Inferior parietal cortex (tissue), 1 donor: ENCODE measurements at regions not wholly inside any gene's neighbourhood (a gene's known extent, or its start where the extent isn't known, plus 50 kb on each side); places are given as distances from the start of the nearest gene placed in this dataset.

Experiments used
- DNase-seq: peaks from one replicate; pipeline ENCODE4 v3.0.0-alpha.2; 2016; ENCODE audit errors: extremely low spot score

DNA sequence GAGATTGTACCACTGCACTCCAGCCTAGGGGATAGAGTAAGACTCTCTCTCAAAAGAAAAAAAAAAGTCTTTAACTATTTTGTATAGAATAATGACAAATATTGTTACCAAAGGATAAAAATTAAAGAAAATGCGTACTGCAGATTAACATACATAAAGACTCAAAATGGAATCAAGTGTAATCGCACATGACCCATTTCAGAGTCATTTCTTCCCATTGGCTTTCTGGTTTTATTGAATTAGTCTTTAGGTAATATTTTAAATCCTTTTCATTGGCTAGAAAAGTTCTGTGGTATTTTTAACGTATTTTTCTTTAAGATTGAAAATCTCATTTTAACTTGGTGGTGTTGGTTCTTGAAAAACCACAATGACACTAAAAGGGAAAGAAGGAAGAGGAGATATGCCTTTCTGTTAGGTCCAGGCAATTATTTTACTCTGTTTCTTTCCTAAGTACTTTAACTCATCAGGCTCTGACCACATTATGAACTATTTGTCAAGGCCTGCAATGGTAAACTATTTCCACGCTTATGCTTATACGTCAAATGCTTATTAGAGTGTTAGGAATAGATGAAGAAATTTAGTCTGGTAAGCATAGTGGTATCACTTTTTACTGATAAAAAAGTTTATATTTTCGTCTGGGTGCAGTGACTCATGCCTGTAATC, 52.3 kb downstream of the PLEKHG1 start:
- DNase-seq, result no peak

DNA sequence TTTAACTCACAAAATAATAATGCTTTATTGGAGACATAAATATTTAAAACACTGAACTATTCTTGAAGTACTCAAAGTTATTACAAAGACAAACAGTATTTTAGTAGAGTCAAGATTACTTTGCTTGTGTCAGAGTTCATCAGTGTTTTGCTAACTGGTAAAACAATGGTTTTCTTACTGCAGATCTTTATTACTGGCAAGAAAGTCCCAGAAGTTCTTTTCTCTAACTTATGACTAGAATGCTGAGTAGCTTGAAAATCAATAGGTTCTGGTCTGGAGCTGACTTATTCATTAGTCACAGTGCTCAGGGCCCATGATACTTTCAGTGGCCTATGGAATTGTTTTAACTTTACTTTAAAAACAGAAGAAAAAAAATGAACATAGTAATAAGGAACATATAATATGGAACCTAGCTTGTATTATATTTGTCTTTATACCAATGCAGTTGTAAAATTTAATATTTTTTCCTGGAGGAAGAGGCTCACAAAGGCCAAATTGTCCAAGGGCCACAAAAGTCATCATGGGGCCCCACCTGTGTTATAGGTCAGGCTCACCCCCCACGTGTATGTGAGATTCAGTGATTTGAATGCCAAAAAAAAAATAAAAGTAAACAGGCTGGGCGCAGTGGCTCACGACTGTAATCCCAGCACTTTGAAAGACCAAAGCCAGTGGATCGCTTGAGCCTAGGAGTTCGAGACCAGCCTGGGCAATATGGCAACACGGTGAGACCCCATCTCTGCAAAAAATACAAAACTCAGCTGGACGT, 53.3 kb downstream of the PLEKHG1 start:
- no peak for DNase-seq

DNA sequence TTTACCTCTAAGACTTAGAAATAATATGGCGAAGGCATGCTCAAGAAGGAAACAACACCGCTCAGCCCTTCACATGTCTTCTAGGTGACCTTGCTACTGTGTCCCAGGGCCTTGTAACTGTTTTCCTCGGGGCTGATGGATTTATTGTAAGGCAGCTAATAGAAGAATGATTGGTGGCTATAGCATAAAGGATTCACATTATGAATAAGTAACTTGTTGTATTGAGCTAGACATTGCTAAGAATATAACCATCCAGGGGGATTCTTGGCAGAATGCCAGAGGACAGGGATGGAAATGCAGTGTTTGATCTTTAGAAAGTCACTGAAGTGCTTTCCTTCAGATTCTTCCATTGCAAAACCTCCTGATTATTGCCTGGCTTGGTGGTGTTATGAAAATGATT, 54.9 kb downstream of the PLEKHG1 start:
- DNase-seq, result no peak

DNA sequence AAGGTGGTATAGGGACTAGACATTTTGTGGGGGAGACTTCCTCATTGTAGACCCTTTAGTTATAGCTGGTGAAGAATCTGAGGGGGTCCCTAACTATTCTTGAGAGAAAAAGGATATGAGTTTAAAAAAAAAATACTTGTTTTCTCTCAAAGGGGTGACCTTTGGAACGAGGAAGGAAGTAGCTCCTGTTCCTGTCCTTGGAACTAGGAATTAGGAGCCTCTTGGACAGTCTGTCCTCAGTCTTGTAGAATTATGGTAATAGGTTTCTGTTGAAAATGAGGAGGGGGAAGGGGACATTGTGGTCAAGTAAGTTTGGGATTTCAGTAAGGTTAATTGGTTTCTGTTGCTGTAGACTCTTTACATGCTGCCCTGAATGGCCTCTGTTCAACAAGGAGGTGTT, 56.5 kb downstream of the PLEKHG1 start:
- no peak for DNase-seq

DNA sequence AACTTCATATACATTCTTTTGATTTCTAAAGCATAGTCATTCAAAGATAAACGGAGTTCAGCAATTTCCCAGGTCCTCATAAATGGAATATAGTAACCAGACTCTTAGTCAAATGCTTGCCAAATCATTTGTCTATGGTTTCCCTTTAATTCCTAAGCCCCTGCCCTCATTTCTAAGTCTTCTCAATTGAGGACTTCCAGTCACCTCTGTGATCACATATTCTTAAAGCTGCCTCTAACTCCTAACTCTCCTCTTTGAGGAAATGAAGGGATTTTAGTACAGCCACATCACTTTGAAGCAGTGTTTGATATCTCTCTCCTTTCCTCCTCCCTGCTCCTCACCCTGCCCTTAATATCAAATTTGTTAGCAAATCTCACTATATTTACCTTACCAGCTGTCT, 58.7 kb downstream of the PLEKHG1 start:
- no peak for DNase-seq

DNA sequence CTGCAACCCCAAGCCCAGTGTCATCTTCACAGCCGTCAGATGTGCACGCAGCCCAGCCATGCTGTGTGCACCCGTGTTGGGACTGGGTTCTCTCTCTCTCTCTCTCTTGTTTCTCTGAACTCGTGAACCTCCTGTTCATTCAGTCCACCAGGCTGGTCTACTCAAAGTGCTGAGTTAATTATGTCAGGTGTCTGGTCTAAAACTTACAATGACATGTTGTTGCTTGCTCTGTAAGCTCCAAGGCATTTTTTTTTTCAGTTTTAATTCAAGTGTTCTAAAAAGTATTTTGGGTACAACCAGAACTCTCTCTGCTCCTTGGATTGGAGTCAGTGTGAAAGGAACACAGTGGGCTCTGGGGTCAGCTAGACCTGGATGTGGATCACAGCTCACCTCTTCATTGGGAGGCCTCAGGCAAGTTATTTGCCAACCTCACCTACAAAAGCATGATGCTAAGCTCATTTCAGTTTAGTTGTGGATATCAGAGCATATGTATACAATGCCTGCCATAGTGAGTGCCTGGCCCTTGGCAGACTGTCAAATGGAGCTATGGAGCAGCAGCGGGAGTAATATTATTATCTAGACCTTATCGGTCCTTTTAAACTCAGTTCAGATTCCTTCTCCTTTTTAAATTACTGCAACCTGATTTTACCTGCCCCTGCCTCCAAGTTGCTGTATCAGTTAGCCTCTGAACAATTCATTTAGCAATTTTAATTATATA, 59.5 kb downstream of the PLEKHG1 start:
- no peak for DNase-seq

DNA sequence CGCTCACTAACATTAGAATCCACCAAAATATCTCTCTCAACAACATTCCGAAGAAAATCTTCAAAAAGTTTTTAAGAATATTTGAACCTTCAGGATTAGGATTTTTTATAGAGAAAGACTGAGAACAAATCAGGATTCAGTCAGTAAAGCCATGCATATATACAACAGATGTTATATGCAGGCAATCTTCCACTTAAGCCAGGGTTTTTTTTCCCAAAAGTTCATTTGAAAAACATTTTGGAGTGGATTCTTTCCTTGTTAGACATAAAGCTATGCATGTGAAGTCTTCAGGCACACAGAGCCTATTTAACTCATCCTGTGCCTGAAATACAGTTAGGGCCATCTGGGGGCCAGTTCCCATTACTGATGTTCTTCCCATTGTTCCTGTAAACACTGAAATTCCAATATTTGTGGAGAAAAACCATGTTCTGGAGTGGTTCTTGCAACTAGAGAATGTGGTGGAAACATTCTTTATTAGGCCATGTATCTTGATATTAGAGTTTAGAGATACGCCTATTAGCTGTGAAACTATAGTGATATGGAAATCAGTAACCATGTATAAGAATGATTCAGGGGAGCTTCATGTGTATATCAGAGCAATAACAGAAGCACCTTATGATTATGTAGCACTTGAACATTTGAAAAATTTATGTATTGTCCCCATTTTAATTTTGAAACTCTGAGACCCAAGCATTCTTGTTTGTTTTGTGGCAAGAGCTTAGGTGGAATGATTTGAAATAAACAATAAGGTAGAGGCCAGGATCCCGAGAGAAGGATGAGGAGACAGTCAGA, 61.7 kb downstream of the PLEKHG1 start:
- DNase-seq, result no peak

DNA sequence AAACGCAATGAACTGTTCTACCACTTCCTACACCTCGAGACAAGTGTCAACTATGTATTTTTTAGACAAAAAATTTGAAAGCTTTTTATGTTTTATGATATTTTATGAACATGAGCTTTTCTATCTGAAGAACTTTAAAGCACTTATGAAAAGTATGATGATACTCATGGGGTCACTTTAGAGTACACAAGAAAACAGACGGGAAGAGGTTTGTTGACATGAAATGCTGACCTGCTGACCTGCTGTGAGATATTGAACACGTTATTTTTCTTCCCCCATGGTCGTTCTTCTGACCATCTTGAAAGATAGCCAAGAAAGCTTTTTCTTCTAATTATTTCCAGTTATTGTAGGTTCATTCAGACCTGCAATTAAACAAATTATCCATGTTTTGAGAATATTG, 63.1 kb downstream of the PLEKHG1 start:
- DNase-seq, result no peak

DNA sequence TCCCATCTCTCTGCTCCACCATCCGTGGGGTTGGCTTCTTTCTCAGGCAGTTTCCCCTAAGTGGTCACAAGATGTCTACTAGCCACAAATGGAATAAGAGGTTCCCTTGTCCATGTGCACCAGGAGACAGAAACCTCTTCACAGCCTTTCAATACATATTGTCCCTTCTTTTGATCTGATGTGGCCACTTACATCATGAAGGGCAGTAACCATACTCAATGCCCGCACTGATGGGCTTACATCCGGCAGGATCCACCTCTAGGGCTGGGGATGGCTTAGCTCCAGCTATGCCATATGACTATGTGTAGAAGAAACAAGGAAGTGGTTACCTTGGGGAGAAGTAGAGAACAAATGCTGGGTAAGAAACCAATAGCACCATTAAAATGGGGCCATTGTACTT, 64.4 kb downstream of the PLEKHG1 start:
- no peak for DNase-seq

DNA sequence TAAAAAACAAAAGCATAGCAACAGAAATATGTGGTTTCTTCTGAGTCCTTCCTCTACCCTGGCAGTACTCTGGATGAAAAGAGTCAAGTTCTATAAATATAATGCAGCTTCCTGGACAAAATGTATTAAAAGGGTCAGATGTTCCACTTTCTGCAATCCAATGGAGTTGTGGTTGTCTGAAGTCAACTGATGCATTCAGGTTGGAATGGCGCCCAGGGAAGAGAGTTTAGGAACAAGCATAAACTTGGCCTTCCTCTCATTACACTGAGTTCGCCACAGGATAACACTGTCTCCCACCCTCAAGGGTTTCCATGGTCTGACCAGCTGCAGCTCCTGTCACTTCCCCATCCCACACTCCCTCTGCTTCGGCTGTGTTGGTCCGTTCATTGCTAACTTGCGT, 66.4 kb downstream of the PLEKHG1 start:
- no peak for DNase-seq

DNA sequence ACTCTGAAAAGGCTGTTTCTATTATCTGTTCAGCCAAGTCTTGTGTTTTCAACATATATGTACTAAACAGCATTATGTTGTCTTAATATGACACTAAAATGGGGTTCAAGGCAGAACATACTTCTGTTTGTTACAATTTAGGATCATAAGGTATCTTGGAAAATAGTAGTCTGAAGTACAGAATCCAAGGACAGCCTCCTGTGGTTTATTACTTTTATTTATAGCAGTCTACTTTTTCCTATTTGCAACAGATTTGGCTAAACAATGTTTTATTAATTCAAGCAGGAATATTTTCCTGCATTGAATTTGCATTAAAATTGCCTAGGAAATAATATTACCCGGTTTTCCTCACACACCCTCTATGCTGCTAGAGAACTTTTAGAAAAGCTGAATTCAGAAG, 67.7 kb downstream of the PLEKHG1 start:
- no peak for DNase-seq

DNA sequence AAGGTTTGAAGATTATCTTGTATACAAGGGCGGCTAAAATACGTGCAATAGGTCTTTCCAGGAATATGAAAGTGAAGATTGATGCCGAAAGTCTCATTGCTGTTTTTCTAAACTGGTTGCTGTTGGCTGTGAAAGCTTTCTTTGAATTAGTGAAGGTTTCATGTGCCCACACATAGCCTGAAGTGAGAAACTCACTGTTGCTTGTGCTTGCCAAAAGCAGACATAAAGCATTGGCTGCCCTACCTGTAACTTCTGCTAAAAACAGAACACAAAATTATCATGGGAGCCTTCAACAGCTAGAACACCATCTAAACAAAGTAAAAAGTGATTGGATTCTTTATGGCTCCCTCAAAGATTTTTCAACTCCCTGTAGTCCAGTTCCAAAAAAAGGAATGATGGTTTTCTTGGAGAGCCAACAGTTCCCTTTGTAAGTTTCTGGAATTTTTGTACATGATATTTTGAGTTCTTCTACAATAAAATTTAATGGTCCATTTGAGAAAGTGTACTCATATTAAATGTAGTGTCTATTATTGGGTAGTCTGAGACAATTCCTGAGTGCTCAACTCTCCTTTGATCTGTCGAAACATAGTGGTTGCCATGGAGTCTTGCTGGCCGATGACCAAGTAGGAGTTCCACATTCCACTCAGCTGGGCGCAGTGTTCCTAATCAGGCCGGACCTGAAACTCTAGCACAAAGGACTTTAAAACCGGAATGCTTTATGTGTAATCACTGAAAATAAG, 68.5 kb downstream of the PLEKHG1 start:
- peak; percentile 65 for DNase-seq

DNA sequence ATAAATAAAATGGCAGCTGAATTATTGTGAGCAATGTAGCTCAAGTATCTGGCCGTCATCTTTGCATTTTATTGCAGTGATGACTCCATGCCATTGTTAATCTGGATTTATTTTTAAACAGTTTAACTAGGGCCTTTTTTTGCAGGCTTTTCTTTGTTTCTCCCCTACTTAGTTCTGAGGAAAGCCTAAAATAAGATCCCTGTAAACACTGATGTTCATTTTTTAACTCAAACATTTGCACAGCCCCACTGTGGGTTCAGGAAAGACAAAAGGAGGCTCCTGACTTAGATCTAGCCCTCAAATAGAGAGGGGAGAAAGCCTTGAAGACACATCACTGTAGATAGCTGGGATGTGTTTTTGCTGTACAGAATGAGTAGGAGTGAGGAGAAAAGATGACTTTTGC, 69.2 kb downstream of the PLEKHG1 start:
- no peak for DNase-seq

DNA sequence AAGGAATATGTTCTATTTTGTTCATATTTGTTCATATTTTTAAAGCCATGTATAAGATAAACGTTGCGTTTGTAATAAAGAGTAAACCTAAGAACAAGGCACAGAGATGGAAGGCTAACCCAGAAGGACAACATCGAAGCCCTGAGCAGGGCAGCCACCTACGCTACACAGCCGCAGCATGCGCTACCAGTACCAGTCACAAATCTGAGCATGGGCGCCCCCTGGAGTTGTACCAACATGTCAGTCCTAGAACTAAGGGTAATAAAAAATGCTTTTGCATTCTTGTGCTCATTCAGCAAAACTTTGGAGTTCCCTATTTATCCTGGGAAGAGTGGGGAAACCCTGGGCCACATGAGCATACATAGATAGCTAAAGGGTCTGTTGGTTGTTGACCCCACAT, 70.6 kb downstream of the PLEKHG1 start:
- DNase-seq, result no peak

DNA sequence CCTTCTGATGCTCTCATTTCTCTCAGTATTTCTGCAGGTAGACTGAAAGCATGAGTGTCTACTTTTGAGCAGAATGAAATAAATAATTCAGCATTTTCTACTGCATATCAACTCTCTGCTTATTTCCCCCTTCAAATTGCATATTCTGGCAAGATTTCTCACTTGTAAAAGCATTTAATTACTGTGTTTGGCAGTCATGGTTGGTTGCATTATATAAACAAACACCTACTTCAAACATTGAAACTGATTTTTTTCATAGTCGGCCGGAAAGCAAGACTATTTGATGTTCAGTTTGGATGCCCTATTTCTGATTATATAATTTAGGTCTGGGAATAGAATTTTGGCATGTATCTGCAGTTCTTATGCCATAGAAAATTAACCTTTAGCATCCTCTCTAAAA, 73.1 kb downstream of the PLEKHG1 start:
- no peak for DNase-seq

DNA sequence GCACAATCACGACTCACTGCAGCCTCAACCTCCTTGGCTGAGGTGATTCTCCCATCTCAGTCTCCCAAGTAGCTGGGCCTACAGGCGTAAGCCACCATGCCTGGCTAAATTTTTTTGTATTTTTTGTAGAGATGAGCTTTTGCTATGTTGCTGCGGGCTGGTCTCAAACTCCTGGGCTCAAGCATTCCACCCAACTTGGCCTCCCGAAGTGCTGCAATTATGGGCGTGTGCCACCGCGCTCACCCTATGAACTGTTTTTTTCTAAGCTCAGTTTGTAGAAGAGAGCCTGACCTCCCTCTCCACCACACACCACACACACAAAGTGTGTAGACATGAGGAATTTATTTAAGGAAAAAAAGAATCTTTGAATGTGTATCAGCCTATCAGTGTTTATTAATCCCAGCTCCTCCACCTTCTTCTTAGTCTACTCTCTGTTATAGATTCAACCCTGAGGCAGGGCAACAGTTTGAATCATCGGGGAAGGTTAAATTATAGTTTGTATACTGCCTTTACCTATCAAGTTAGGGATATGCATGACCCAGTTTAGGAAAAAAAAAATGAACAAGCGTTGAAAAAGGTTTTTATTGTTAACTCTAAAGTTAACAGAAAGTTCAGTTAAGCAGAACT, 74.1 kb downstream of the PLEKHG1 start:
- no peak for DNase-seq

DNA sequence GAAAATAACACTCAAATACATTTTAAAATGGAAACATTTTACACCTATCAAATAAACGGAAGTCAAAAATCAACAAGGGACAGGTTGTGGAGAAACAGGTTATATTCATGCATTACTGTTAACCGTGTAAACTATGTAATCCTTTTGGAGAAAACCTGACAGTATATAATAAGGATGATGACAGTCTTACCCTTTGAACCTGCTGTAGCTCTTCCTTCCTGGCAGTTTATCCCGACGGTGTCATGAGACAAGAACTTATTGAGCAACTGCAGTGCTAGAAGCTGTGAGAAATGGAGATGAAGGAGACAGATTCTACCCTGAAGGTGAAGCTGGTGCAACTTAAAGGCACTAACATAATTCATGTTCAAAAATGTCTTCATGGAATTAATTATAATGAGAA, 76.7 kb downstream of the PLEKHG1 start:
- no peak for DNase-seq

DNA sequence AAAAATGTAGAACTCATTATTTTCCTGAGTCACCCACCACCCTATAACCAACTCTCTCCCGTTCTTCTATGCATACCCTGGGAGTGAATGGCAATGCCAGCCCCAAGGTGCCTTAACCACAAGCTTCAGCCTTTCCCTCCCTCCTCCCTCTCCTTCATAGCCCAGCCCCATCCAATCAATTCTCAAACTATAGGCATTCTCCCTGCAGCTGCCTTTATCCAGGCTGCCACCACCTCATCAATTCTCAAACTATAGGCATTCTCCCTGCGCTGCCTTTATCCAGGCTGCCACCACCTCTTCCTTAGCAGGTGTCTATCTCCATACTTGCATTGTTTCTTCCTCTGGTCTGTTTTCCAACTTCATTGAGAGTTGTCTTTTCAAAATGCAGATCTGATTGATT, 77.1 kb downstream of the PLEKHG1 start:
- DNase-seq, result no peak

DNA sequence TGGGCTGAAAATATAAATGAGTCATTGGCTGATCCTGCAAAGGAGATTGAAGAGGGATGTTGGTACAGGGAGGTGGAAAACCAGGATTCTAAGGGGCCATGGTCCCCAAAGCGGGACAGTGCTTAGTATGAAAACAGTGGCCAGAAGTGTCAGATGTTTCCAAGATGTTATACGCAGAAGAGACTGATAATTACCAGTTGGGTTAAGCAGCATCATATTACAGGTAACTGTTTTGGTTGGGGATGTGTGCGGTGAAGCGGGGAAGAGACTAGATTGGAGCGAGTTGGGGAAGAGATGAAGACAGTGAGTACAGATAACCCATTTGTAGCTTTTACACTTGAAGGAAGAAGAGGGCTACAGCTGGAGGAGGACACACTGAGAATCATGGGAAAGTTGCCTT, 80.8 kb downstream of the PLEKHG1 start:
- DNase-seq, result no peak

DNA sequence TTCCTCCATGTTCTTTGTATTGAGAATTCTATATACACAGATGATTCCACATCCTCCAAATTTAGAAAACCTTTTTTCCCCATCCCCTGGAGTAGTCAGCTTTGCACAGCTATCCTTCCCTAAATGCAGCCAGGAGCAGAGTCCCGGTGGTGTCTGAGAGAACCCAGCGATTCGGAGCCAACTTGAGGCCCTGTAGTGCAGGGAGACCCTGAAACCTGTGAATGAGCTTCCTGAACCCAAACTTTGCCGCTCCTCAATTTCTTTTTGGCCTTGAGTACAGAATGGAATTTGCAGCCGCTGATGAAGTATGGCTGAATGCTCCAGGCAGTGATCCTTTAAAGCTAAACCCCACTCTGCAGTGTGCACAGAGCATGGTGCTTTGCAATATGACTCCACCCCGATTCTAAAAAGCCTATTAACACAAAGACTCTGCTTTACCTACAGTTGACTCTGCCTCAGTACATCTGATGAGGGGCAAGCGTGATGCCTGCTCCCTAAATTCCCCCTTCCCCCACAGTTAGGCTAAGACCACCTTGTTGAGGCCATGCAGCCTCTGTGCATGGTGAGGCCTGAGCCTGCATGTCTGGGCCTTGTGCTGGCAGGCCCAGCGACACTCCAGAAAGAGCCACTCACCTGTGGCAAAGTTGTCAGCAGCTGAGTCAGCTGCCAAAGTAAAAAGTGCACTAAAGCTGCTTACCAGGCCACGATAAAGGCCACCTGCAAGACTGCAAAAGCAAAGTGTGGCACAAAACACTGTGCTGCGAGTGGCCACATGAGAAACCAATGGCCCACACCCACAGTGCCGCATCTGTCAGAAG, 82.1 kb downstream of the PLEKHG1 start:
- no peak for DNase-seq
